Inflammatory macrophage treated with lipopolysaccharide for 1 hour (primary cell): ENCODE measurements at regions not wholly inside any gene's neighbourhood (a gene's known extent, or its start where the extent isn't known, plus 50 kb on each side); places are given as distances from the start of the nearest gene placed in this dataset.
A peak's percentile ranks its signal among the peaks of the same experiment; 100 is the strongest.

Source experiments
- DNase-seq, 2 donors: peaks; one replicate each; pipeline ENCODE4 v3.0.0-alpha.2; 2020 to 2022

- DNase-seq: no peak
Observed at GRCh38 chr13:29993196-29993595, 142.8 kb upstream of the UBL3 start.

DNA sequence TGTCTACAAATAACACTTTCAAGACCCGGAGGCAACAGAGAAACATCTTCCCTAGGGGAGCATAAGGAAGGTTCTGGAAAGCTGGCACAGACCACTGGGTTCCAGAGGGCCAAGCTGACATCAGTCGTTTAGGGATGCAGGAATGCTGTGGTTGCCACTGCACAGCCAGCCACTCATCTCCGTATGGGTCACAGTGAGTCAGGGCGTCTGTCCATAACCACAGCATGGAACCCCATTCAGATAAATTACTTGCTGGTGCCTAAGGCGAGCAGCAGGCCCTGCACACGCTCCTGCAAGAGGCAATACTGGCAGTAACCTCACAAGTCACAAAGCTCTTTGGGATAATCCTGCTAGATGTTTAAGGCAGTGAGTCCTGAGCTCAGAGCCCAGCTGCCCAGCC, 140.9 kb upstream of the UBL3 start:
- DNase-seq: no peak

DNA sequence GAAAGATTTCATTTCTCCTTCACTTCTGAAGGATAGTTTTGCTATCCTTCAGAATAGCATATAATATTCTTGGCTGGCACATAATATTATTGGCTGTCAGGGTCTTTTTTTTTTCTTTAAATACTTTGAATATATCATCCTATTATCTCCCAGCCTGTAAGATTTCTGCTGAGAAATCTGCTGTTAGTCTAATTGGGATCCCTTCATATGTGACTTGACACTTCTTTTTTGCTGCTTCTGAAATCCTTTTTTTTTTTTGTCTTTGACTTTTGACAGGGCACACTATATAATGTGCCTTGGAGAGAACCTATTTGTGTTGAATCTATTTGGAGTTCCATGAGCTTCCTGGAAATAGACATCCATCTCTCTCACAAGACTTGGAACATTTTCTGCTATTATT, 136.9 kb upstream of the UBL3 start:
- no peak for DNase-seq

DNA sequence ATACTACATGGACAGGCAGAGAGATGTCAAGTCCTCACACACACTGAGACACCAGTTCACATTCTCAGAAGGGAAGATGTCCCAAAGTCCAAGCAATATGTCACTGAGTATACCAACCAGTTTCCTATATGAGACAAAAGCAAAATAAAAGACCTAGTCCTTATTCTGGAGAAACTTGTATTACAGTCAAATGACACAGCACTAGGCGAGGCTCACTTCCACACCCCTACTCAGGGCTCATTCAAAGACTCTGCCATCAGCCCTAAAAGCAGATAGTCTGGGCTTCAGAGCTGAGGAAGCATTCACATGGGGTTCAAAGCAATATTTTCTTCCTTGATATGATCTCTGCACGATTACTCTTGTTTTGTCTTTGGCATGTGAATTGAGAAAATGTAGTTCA, 129.9 kb upstream of the UBL3 start:
- no peak for DNase-seq

GRCh38 chr13:29978211-29978610, 127.8 kb upstream of the UBL3 start:
- DNase-seq: peak in 1 of 2 donors; percentile 9

DNA sequence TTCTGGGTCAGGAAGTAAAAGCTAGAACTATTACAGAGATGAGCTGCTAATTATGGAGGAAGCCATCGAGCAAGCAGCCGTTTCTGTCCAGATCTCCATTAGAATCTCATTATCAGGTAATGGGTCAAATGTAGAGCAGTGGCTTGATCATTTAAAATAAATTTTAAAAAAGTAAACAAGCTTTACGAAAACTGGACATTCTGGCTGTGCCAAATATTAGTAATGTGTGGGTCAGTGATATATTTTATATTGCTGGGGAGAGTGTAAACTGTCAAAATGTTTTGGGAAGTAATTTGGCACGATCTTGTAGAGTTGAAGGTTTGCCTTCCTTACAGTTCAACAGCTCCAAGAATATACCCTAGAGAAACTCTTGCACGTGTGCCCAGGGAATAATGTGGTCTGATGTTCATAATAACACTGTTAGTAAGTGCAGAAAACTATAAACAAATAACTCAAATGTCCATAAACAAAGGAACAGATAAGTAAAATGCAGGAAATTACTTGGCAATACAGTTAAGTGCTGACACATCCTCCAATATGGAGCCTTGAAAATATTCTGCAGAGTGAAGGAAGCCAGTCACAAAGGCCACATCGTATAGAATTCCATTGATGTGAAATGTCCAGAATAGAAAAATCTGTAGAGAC, 127.2 kb upstream of the UBL3 start:
- no peak for DNase-seq

- no peak for DNase-seq
Observed at GRCh38 chr13:29976535-29976934, 126.1 kb upstream of the UBL3 start.

GRCh38 chr13:29975283-29975682, 124.9 kb upstream of the UBL3 start:
- DNase-seq: no peak

DNA sequence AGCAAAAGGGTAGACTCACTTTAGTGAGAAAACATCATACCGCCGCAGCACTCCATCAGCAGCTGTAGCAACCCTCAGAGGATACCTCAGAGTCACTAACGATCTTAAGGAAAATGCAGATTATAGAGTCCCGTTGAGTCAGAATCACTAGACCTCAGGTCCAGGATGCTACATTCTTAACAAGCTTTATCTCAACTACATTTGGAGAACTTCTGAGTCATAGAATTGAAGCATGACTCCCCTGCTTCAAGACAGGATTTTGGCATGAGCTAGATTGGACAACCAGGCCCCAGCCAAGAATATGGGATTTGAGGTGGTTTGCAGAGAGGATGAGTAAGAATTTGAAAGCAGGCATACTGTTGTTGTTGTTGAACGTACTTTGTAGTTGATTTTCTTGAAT, 118.9 kb upstream of the UBL3 start:
- DNase-seq: no peak

DNA sequence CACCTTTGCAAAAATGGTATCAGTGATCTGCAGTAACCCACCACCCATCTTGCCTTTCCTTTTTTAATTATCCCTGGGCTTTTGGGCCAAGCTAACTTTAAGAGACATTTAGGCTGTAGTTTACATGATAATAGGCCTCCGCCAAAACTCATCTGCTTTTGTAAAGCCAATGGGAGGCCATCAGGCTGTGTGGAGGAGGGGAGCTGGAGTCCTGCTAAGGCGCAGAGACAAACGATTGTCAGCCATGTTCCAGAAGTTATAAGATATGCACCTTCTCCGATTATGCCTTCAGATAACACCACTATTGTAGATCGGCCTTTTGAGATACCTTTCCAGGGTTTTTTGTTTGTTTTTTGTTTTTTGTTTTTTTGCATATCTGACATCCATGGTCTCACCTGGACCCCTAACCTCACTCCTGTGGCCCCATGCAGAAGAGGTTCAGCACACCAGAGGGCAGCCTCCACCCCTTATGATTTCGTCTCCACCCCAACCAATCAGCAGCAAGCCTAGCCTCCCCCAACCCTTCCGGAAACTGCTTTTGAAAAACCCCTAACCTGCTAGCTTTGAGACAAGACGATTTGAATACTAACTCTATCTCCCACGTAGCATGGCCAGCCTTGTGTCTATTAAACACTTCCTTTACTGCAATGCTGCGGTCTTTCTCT, 113.9 kb upstream of the UBL3 start:
- no peak for DNase-seq

- no peak for DNase-seq
Observed at GRCh38 chr13:29963089-29963488, 112.7 kb upstream of the UBL3 start.

DNA sequence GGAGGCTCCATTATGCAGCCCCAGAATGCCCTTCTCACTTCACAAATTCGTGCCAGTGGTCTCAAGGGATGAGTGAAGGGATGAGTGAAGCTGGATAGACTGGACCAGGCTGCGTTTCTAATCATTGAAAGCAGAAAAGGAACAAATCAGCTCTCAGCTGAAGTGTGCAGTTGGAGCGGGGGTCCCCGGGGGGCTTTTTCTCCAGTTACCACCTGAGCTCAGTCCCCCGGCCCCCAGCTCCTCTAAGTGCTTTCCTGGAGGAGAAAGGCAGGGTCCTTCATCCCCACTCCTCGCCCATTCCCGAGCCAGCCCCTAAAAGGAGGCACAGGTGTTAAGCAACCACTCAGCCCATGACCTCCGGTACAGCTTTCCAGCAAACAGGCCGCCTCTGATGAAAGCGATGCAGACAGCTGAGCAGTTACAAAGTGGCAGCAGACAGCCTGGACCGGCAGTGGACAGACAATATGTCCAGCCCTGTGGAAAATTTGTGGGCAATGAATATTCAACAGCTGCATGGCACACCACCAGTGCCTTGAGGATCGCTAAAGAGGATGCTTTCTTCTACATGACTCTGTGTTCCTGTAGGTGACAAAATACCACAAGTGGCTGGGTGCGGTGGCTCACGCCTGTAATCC, 110.7 kb upstream of the UBL3 start:
- no peak for DNase-seq

- DNase-seq: no peak
Observed at GRCh38 chr13:29959603-29960002, 109.2 kb upstream of the UBL3 start.

DNA sequence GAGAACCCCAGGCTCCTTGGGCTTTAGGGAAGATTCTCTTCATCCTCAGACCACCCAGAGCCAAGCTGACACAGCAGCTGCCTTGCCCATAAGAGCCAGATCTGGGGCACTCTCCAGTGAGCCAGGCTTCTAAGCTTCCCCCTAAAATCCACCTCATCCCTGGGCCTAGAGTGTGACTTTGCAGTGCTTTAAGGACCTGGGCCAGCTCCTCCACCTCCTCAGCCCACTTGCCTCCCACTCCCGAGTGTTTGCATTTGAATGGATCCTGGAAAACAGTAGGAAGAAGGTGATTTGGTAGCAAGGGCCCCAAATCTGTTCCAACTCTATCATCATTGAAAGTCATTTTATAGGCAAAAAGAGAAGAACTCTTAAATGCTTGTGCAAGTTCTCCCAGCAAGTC, 108.7 kb upstream of the UBL3 start:
- DNase-seq: no peak

DNA sequence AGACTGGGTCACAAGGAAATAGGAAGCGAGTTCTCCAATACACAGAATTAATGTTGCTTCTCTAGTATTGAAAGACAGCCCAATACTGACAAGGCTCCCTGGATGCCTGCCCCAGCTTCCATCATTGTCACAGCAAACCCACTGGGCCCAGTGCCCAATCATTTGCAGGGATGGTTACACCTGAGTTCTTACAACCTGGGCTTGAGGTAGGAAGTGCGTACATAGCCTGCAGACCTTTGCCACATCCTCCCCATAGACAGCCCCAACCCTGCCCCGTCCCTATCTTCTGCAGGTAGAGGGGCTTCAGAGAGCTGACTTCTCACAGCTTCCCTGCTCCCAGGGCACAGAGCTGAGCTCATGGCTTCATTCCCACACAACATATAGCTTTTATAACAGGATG, 108.1 kb upstream of the UBL3 start:
- no peak for DNase-seq

DNA sequence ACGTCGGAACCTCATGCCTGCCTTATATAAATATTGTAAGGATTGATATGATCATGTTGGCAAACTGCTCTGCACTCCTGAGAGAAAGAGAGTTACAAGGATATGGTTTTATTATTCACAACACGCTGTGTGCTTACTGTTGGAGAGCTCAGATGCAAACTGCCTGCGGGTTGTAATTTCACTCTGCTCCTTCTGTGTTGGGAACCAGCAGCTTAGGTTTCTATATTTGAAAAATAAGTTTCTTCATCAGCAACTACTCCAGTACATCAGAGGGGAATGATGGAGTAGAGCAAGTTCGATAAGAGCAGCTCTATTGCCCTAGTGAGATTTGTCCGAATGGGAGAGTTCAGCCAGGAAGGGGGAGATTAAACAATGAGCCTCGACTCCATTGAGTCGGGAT, 106.9 kb upstream of the UBL3 start:
- DNase-seq: no peak

DNA sequence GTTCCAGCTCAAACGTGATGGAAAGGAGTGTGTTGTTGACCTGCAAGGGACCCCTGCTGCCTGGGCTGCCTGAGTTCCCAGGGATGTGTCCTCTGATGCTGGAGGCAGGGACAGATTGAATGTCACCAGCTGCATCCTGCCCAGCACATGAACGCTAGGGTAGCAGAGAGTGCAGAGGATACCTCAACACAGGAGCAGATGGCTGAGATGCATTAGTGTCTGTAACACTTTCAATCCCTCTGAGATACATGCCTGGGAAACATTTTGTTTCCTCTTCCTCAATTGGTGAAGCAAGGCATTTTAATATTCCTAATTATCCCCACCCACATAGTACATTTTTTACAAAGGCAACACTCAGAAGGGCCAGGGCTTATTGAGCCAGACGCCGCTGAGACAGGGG, 106.4 kb upstream of the UBL3 start:
- DNase-seq: no peak

- no peak for DNase-seq
Observed at GRCh38 chr13:29955137-29955650, 104.8 kb upstream of the UBL3 start.

DNA sequence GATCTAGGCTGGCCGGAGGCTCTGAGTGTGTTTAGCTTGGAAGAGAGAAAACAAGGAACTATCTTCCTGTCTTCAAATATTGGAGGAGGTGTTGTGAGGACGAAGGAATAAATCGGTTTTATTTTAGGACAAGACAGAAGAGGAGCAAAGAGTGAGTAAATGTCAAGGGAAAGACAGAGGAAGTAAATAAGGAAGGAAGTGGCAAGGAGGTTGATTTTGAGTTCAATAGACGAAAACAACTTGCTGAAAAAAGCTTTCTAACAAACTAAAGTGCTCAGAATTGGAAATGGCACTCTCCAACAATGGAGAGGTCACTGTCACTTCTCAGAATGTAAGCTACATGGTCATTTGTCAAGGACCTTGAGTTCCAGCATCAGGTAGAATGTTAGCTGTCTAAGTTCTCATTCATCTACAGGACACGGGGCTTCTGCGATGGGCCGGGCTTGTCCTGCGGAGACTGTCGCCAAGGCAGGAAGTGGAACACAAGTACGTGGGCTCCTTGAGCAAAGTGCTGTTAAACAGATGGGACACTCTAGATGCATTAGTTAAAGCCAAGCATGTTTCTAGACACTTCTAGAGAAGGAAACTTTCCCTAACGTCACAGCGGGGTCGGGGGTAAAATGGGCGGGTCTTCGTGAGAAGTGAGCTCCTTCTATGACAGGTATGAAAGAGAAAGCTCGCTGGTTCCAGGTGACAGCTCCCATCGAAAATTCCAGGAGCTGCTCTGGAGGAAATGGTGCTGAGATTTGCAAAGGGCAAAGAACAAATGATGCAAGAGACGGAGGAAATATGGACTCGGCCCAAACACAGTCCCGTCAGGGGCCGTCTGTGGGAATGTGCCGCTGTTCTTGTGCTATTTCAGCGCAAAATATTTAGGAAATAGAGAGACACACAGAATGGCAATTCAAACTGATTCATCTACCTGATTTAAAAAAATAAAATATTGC, 103.9 kb upstream of the UBL3 start:
- no peak for DNase-seq

DNA sequence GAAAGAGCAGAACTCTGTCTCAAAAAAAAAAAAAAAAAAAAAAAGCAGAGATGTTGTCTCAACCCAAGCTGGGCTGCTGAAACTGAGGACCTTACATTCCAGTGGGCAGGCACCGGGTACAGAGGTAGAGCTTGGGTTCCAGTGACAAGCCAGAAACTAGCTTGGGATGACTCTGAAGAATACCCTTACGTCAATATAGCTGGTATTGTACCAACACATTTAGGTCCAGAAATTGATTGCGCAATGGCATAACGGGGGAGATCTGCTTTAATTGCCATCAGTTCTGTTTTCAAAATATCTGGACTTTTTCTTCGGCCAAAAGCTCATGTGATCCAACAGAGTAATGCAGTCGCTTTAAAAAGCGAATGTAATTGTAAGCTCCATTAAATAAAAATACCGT, 103.1 kb upstream of the UBL3 start:
- no peak for DNase-seq

DNA sequence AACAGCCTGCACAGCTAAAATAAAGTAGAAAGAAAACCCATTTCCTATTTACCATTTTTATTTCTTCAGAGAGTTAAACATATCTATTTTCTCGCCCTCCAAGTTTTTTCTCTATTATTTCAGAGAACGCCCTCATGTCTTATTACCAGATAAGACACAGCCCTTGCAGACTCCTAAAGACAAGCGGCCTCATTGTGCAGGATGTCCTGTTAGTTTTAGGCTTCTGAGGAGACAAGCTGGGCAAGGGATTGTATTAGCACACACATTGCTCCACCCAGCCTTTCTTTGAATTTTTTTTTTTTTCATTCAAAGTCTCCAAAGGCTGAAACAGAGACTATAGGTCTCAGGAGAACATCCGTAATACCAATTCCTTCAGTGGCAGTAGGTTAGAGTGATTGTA, 101.8 kb upstream of the UBL3 start:
- no peak for DNase-seq

GRCh38 chr13:29948791-29949190, 98.4 kb upstream of the UBL3 start:
- DNase-seq: no peak

DNA sequence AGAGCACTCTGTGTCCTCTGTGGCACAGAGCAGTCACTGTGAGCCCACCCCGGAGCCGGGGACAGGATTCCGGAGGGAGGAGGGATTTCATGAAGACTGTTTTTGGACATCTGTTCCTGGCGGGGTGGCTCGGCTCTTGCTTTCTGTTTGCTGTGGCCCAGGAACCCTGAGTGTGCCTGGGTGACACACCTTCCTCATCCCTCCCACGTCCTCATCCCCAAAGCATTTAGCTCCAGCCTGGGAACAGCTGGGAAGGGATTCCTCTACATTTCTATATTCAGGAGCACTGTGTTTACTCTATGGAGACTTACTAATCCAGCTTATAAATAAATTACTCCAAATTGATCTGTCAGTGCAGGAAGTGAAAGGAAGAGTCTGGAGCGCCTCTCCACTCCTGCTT, 97.8 kb upstream of the UBL3 start:
- no peak for DNase-seq
